Bronchial epithelial cell (primary cell): ENCODE measurements at regions not wholly inside any gene's neighbourhood (a gene's known extent, or its start where the extent isn't known, plus 50 kb on each side); places are given as distances from the start of the nearest gene placed in this dataset.

Experiments used
- DNase-seq: peaks from one replicate; pipeline ENCODE4 v3.0.0-alpha.2; 2010; ENCODE audit warnings: low read depth
- FAIRE-seq: peaks from 2 replicates; lab custom pipeline; 2011; peaks lifted over from hg19 to GRCh38; lab: Jason Lieb, UNC
- H3K27me3 ChIP-seq: 2 replicates; pipeline ENCODE4 v1.5.1; 2011; ENCODE audit warnings: low read length; ENCODE audit not compliant: control insufficient read depth, insufficient read depth
- H3K36me3 ChIP-seq: 2 replicates; pipeline ENCODE4 v1.5.1; 2011; ENCODE audit warnings: low read length; ENCODE audit not compliant: control insufficient read depth, insufficient read depth
- H3K4me3 ChIP-seq: 2 replicates; pipeline ENCODE4 v1.5.1; 2011; ENCODE audit warnings: mild to moderate bottlenecking, low read depth, low read length, control low read depth
- TF ChIP-seq, protein P1 (sequence below): IDR thresholded peaks from 2 replicates; pipeline ENCODE4 v1.5.1; 2011; ENCODE audit warnings: mild to moderate bottlenecking, moderate library complexity, low read length, control low read depth, inconsistent platforms; ENCODE audit not compliant: insufficient read depth, severe bottlenecking

DNA sequence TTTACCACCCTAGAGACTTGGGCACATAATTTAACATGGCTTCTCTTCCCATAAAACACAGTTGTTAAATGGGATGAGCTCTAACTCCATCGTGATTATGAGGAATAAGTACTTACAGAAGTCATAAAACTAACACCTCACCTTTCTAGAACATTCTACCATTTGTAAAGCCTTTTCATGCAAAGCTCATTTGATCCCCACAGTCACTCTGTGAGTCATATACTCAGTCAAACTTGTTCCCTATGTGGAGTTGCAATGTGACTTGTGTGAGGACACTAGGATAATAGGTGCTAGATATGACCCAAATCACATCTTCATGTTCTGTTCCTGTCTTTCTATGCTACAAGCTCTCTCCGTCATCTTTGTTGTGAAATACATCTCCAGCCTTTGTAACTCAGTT is 371.7 kb downstream of the WDR11 start:
- Histone ChIP-seq H3K36me3 (no peaks in the 10 kb centered on the region), H3K27me3 (no peaks in the 10 kb centered on the region), H3K4me3 (no peak overlapping the region)
- TF ChIP-seq, protein P1, sequence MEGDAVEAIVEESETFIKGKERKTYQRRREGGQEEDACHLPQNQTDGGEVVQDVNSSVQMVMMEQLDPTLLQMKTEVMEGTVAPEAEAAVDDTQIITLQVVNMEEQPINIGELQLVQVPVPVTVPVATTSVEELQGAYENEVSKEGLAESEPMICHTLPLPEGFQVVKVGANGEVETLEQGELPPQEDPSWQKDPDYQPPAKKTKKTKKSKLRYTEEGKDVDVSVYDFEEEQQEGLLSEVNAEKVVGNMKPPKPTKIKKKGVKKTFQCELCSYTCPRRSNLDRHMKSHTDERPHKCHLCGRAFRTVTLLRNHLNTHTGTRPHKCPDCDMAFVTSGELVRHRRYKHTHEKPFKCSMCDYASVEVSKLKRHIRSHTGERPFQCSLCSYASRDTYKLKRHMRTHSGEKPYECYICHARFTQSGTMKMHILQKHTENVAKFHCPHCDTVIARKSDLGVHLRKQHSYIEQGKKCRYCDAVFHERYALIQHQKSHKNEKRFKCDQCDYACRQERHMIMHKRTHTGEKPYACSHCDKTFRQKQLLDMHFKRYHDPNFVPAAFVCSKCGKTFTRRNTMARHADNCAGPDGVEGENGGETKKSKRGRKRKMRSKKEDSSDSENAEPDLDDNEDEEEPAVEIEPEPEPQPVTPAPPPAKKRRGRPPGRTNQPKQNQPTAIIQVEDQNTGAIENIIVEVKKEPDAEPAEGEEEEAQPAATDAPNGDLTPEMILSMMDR, result no peak
- DNase-seq (peak; percentile 11), FAIRE-seq (no peak)

DNA sequence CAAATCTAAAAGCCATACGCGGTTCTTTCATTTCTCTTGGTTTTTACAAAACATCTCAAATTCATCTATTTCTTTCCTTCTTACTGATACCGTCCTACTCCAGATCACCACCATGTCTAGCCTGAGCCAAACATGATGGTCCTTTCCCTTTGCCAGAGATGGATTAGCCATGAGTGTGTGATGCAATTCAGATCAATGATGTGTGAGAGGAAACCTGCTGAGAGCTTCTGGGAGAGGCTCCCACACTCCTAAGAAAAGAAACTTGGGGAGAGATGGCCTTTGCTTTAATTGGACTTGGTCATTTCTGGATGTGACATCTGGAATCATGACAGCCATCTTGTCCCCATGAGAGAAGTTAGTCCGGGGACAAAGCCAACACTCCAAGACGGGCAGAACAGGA is 367.2 kb downstream of the FGFR2 start:
- no peak overlapping the region for H3K4me3 ChIP-seq
- no peak for DNase-seq
- H3K27me3 ChIP-seq, result no peaks in the 10 kb centered on the region
- TF ChIP-seq, protein P1, result no peak
- no peaks in the 10 kb centered on the region for H3K36me3 ChIP-seq
- FAIRE-seq, result peak; percentile 32

DNA sequence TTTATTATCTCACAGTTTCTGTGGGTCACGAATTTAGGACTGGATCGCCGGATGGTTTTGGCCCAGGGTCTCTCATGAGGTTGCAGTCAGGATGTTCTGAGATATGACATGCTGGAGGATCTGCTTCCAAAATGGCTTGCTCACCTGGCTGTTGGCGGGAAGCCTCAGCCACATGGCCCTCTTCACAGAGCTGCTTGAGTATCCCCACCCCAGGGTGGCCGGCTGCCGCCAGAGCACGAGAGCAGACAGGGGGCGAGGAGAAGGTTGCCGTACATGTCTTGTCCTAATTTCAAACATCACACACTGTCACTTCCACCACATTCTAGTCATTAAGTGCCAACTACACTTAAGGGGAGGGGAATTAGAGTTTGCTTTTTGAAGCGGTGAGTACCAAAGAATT is 365.8 kb downstream of the FGFR2 start:
- DNase-seq (no peak), FAIRE-seq (no peak)
- no peak overlapping the region for H3K4me3 ChIP-seq
- no peaks in the 10 kb centered on the region for H3K36me3 ChIP-seq
- no peaks in the 10 kb centered on the region for H3K27me3 ChIP-seq
- TF ChIP-seq, protein P1, result no peak

DNA sequence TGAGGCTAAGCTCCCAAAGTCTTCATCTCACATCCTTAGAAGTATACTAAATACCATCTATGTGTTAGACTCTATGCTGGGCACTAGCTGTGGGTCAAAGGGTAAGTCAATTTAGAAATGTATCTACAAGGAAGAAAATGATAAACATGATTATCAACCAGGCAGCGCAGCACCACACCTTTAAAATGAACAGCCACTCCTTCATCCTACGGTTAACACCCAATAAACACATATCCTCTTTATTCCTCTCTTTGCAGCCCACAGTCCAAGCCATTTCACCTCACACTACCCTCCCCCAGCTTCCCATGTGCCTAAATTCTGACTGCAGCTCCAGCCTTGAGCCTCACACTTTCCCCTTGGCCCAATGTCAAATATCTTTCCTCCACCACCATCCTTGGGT is 362.6 kb downstream of the FGFR2 start:
- TF ChIP-seq, protein P1, result no peak
- DNase-seq (no peak), FAIRE-seq (no peak)
- no peaks in the 10 kb centered on the region for H3K36me3 ChIP-seq
- H3K27me3 ChIP-seq, result no peaks in the 10 kb centered on the region
- H3K4me3 ChIP-seq, result no peak overlapping the region

DNA sequence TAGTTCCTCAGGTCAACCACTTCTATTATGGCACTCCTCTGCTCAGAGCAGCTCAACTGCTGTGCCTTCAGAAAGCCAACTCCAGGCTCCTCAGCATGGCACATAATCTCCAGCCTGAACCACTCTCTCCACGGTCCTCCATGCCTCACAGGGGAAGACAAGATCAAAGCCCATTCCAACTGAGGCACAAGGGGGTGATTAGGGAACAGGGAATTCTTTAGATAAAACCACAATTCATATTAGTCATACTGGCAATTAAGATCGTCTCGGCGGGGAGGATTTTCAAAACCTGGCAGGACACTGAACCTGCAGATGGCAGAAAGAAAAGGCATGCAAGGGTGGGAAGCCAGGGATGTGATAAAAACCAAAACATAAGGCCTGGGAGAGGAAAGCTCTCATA is 361.6 kb downstream of the FGFR2 start:
- no peak for FAIRE-seq
- Histone ChIP-seq H3K27me3 (no peaks in the 10 kb centered on the region), H3K4me3 (no peak overlapping the region), H3K36me3 (no peaks in the 10 kb centered on the region)
- DNase-seq, result no peak
- TF ChIP-seq, protein P1, result no peak

DNA sequence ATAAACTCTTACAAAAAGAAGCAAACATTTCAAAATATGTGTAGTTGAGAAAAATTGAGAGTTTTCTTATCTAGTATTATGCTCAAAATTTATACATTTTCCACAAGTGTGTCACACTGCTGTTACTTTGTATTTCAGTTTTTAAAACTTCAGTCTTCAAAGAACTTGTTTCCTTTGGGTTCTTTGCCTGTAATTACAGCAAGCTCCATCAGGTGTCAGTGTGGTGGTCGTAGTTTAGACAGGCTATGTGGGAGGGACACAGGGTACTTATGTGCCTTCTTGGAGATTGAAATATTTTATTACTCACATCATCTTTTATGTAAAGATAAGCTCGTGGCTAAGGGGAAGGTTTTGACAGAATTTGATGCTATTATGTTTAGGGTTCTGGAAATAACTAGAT is 360.5 kb downstream of the FGFR2 start:
- H3K4me3 ChIP-seq, result no peak overlapping the region
- FAIRE-seq (no peak), DNase-seq (no peak)
- TF ChIP-seq, protein P1, result no peak
- H3K27me3 ChIP-seq, result no peaks in the 10 kb centered on the region
- H3K36me3 ChIP-seq, result no peaks in the 10 kb centered on the region
